Endodermal cell (in vitro differentiated cells): ENCODE measurements at regions not wholly inside any gene's neighbourhood (a gene's known extent, or its start where the extent isn't known, plus 50 kb on each side); places are given as distances from the start of the nearest gene placed in this dataset.
"Not testable (repeated sequence)": the region's sequence is repeated elsewhere in the genome, so short reads cannot be mapped to it uniquely, and the experiment has no call there.

Experiments used
- DNase-seq: peaks from one replicate; pipeline ENCODE4 v3.0.0-alpha.2; 2017
- H3K27ac ChIP-seq: 2 replicates; pipeline ENCODE4 v1.5.1; 2013; ENCODE audit warnings: mild to moderate bottlenecking, low read depth, low read length, moderate library complexity
- H3K27me3 ChIP-seq: 2 replicates; pipeline ENCODE4 v1.6.1; 2013; ENCODE audit warnings: mild to moderate bottlenecking, low read length, moderate library complexity; ENCODE audit not compliant: insufficient read depth, control insufficient read depth, poor library complexity, severe bottlenecking
- H3K36me3 ChIP-seq: 2 replicates; pipeline ENCODE4 v1.7.0; 2013; ENCODE audit warnings: mild to moderate bottlenecking, low read length, moderate library complexity; ENCODE audit not compliant: control insufficient read depth, insufficient read depth
- H3K4me1 ChIP-seq: one replicate; pipeline ENCODE4 v1.7.0; 2013; ENCODE audit warnings: low read length; ENCODE audit not compliant: control insufficient read depth, insufficient read depth
- H3K4me3 ChIP-seq: 2 replicates; pipeline ENCODE4 v1.5.1; 2013; ENCODE audit warnings: mild to moderate bottlenecking, low read length, moderate library complexity
- H3K9ac ChIP-seq: 2 replicates; pipeline ENCODE4 v1.6.1; 2013; ENCODE audit warnings: mild to moderate bottlenecking, low read length, moderate library complexity; ENCODE audit not compliant: poor library complexity, severe bottlenecking; ENCODE audit errors: extremely low read depth
- H3K9me3 ChIP-seq: 2 replicates; pipeline ENCODE4 v1.6.1; 2013; ENCODE audit warnings: mild to moderate bottlenecking, low read length, moderate library complexity; ENCODE audit not compliant: control insufficient read depth
- H3K27ac Mint-ChIP-seq: 2 replicates; pipeline ENCODE4 v1.8.0; 2020; ENCODE audit warnings: mixed read lengths
- H3K27me3 Mint-ChIP-seq: 2 replicates; pipeline ENCODE4 v1.8.0; 2021; ENCODE audit warnings: mild to moderate bottlenecking, mixed read lengths; ENCODE audit not compliant: insufficient read depth
- H3K36me3 Mint-ChIP-seq: 2 replicates; pipeline ENCODE4 v1.8.0; 2020; ENCODE audit warnings: low read depth, mixed read lengths
- H3K4me1 Mint-ChIP-seq: 2 replicates; pipeline ENCODE4 v1.8.0; 2020; ENCODE audit warnings: mixed read lengths
- H3K4me3 Mint-ChIP-seq: 2 replicates; pipeline ENCODE4 v1.8.0; 2020; ENCODE audit warnings: mild to moderate bottlenecking, moderate library complexity, mixed read lengths
- H3K9me3 Mint-ChIP-seq: 2 replicates; pipeline ENCODE4 v1.8.0; 2020; ENCODE audit warnings: mild to moderate bottlenecking, mixed read lengths
- whole genome bisulfite sequencing, 2 experiments: methylation state at CpG; one replicate each; pipeline versions ENCODE4 v1.1.5 to v1.1.7; 2013; ENCODE audit warnings: missing lambda C conversion rate in 2 of 2, mixed read lengths in 1 of 2; ENCODE audit not compliant: insufficient coverage in 1 of 2, insufficient read length in 1 of 2; 5-methylcytosine and 5-hydroxymethylcytosine counted together
- TF ChIP-seq, protein P1 (sequence below): fragments of 200-600 bp; sonication (generic); conservative IDR thresholded peaks from 2 replicates; pipeline ENCODE4 v1.5.0; 2021; ENCODE audit warnings: antibody characterized with exemption, mild to moderate bottlenecking

DNA sequence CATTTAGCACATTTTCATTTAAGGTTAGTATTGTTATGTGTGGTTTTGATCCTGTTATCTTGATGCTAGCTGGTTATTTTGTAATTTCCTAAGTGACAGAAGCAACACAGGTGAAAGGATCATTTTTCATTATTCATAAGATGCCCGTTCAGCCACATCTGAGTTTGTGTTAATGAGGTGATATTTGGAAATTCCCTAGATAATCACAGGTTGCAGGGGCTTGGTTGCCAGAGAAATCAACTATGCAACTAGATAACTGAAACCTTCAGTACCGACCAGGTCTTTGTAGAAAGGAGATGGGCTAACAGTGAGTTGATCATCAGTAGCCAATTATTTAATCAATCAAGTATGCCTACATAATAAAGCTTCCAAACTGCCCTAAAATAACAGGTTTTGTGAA lies 121.3 kb upstream of the UFM1 start:
- Histone ChIP-seq H3K9me3 (peaks cover 33% of the 10 kb centered on the region), H3K36me3 (no peaks in the 10 kb centered on the region), H3K27ac (no peak overlapping the region), H3K4me3 (peak overlapping the region; percentile 21), H3K9ac (no peak overlapping the region), H3K27me3 (no peaks in the 10 kb centered on the region), H3K4me1 (peaks cover 11% of the 10 kb centered on the region)
- no peak for DNase-seq
- peaks cover 29% of the 10 kb centered on the region for H3K9me3 Mint-ChIP-seq
- no peak overlapping the region for H3K4me3 Mint-ChIP-seq
- H3K4me1 Mint-ChIP-seq, result peaks cover 30% of the 10 kb centered on the region
- 54 to 88% methylated on average over 1 to 2 of the region's 2 CpGs for WGBS, 2 experiments
- H3K27me3 Mint-ChIP-seq, result peaks cover 2% of the 10 kb centered on the region
- TF ChIP-seq, protein P1, sequence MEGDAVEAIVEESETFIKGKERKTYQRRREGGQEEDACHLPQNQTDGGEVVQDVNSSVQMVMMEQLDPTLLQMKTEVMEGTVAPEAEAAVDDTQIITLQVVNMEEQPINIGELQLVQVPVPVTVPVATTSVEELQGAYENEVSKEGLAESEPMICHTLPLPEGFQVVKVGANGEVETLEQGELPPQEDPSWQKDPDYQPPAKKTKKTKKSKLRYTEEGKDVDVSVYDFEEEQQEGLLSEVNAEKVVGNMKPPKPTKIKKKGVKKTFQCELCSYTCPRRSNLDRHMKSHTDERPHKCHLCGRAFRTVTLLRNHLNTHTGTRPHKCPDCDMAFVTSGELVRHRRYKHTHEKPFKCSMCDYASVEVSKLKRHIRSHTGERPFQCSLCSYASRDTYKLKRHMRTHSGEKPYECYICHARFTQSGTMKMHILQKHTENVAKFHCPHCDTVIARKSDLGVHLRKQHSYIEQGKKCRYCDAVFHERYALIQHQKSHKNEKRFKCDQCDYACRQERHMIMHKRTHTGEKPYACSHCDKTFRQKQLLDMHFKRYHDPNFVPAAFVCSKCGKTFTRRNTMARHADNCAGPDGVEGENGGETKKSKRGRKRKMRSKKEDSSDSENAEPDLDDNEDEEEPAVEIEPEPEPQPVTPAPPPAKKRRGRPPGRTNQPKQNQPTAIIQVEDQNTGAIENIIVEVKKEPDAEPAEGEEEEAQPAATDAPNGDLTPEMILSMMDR, result no peak
- H3K27ac Mint-ChIP-seq, result no peak overlapping the region
- H3K36me3 Mint-ChIP-seq, result peaks cover 5% of the 10 kb centered on the region

DNA sequence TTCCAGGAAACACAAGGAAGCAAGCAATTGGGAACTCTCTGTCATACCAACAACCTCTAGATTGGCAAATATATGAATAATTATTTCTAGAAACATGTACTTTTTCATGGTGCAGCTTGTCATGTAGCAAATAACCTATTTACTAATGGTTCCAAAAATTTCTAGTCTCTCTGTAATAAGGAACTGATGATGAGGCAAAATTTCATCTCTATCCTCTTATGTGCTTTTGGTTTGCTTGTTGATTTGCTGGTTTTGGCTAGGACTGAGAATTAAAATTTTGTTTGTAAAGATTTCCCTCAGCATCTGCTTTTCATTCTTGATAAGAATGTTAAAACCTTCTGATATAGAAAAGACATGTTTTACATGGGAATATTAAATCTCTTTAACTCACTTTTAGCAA lies 123.2 kb upstream of the UFM1 start:
- Mint-ChIP-seq H3K9me3 (peaks cover 11% of the 10 kb centered on the region), H3K4me1 (peaks cover 30% of the 10 kb centered on the region), H3K27ac (no peak overlapping the region), H3K36me3 (peaks cover 3% of the 10 kb centered on the region), H3K4me3 (no peak overlapping the region), H3K27me3 (no peaks in the 10 kb centered on the region)
- TF ChIP-seq, protein P1, result no peak
- H3K36me3 ChIP-seq, result no peaks in the 10 kb centered on the region
- H3K9me3 ChIP-seq, result peaks cover 20% of the 10 kb centered on the region
- DNase-seq, result no peak
- no peaks in the 10 kb centered on the region for H3K27me3 ChIP-seq
- peaks cover 11% of the 10 kb centered on the region for H3K4me1 ChIP-seq
- no peak overlapping the region for H3K4me3 ChIP-seq
- H3K9ac ChIP-seq, result no peak overlapping the region
- H3K27ac ChIP-seq, result no peak overlapping the region

DNA sequence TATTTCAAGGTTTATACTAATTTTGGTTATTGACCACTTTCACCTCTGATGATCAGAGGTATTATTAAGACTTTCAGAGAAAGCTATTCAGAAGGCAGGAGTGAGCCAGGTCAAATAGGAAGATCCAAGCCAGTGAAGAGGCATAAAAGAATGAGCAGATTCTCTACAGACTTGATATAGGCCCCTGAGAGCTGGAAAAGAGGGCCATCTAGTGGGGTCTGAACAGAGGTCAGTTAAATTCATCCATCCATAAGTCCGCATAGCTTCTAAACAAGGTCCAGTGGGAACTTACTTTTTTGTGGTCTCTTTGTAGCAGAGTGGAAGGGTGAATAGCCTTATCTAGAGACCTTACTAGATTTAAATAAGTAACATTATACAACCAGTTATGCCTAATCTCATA lies 126.6 kb upstream of the UFM1 start:
- no peaks in the 10 kb centered on the region for H3K27me3 Mint-ChIP-seq
- Histone ChIP-seq H3K4me3 (no peak overlapping the region), H3K27me3 (no peaks in the 10 kb centered on the region), H3K27ac (no peak overlapping the region), H3K4me1 (peaks cover 5% of the 10 kb centered on the region), H3K9me3 (no peaks in the 10 kb centered on the region), H3K36me3 (no peaks in the 10 kb centered on the region), H3K9ac (no peak overlapping the region)
- DNase-seq, result peak; percentile 70
- WGBS, 2 experiments, result 78% methylated on average over 1 of the region's 1 CpG; no CpG with 5 or more reads in 1 of the 2 experiments
- no peak overlapping the region for H3K4me3 Mint-ChIP-seq
- TF ChIP-seq, protein P1, result peak; percentile 82
- H3K27ac Mint-ChIP-seq, result no peak overlapping the region
- H3K4me1 Mint-ChIP-seq, result peaks cover 21% of the 10 kb centered on the region
- H3K9me3 Mint-ChIP-seq, result peaks cover 2% of the 10 kb centered on the region
- H3K36me3 Mint-ChIP-seq, result no peaks in the 10 kb centered on the region

DNA sequence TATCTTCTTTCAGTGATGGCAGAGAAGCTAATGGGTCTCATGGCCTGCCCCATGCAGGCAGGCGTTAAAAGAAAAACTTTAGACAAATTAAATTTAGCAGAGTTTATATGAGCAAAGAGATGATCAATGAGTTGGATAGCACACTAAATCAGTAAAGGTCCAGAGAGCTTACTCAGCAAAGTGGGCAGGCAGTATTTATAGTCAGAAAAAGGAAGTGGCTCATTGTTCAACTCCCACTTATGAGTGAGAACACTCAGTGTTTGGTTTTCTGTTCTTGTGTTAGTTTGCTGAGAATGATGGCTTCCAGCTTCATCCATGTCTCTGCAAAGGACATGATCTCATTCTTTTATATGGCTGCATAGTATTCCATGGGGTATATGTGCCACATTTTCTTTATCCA lies 128.5 kb upstream of the UFM1 start:
- not testable (repeated sequence) for H3K9me3 ChIP-seq, H3K27me3 Mint-ChIP-seq, DNase-seq, H3K4me1 ChIP-seq, H3K9ac ChIP-seq, H3K27me3 ChIP-seq, H3K4me1 Mint-ChIP-seq, H3K4me3 ChIP-seq, H3K9me3 Mint-ChIP-seq, H3K4me3 Mint-ChIP-seq, H3K27ac Mint-ChIP-seq, H3K36me3 ChIP-seq, H3K36me3 Mint-ChIP-seq, H3K27ac ChIP-seq
- WGBS, 2 experiments, result 92 to 100% methylated on average over 1 of the region's 1 CpG
